ENCODE measurements at regions not wholly inside any gene's neighbourhood (a gene's known extent, or its start where the extent isn't known, plus 50 kb on each side); places are given as distances from the start of the nearest gene placed in this dataset.

GRCh38 chr11:119831011-119831410 is 102.0 kb upstream of the NECTIN1 start:
- Histone ChIP-seq H3K9me3 (ENCODE audit: low read length) (no peaks in the 10 kb centered on the region), H3K79me2 (ENCODE audit: insufficient read depth, low read length) (no peaks in the 10 kb centered on the region), H3K9ac (ENCODE audit: insufficient read depth, low read depth, low read length) (no peak overlapping the region), H4K20me1 (ENCODE audit: insufficient read depth, low read length) (no peaks in the 10 kb centered on the region), H3K27ac (ENCODE audit: extremely low read length, insufficient read depth, low read length) (no peak overlapping the region), H3K27me3 (ENCODE audit: control insufficient read depth in 1 of 2, insufficient read depth in 2 of 2, low read length in 2 of 2) (peaks cover 0 to 15% of the 10 kb centered on the region in 2 experiments; a peak in 3 of 5 replicates), H2AFZ (ENCODE audit: low read length) (no peak overlapping the region), H3K4me2 (ENCODE audit: low read depth, low read length) (no peak overlapping the region), H3K4me3 (replicated peaks in 1 of 3; ENCODE audit: insufficient read depth in 1 of 3, low read depth in 2 of 3, low read length in 3 of 3) (no peak overlapping the region), H3K4me1 (ENCODE audit: insufficient read depth, low read length) (peaks cover 6% of the 10 kb centered on the region; the same call in 1 of the 2 replicates), H3K36me3 (replicated peaks in 1 of 2; ENCODE audit: control insufficient read depth in 1 of 2, insufficient read depth in 2 of 2, low read length in 2 of 2) (no peaks in the 10 kb centered on the region)
- FAIRE-seq, result no peak
- TF ChIP-seq RNF2 (conservative IDR thresholded peaks at IDR 0.05; ENCODE audit: low read depth), result no peak
- TF ChIP-seq SNRNP70 (IDR thresholded peaks at IDR 0.05; ENCODE audit: low read depth, low read length), result no peak
- TF ChIP-seq ZBTB20 (CRISPR knock-in tag; IDR thresholded peaks at IDR 0.05; ENCODE audit: borderline replicate concordance, low read depth), result no peak
- TF ChIP-seq ZNF10 (CRISPR knock-in tag; IDR thresholded peaks at IDR 0.05; ENCODE audit: borderline replicate concordance, low read depth), result no peak
- no peak for TF ChIP-seq ZNF264 (CRISPR knock-in tag; IDR thresholded peaks at IDR 0.05)
- no peak for TF ChIP-seq DMAP1 (CRISPR knock-in tag; IDR thresholded peaks at IDR 0.05)
- no peak for TF ChIP-seq MXD3 (CRISPR knock-in tag; IDR thresholded peaks at IDR 0.05)
- no peak for TF ChIP-seq NFE2L2 (IDR thresholded peaks at IDR 0.05; ENCODE audit: low read length)
- TF ChIP-seq ZNF44 (CRISPR knock-in tag; IDR thresholded peaks at IDR 0.05), result no peak
- no peak for TF ChIP-seq PRPF4 (IDR thresholded peaks at IDR 0.05; ENCODE audit: low read depth, low read length, poor library complexity, severe bottlenecking)
- TF ChIP-seq ZNF18 (CRISPR knock-in tag; IDR thresholded peaks at IDR 0.05; ENCODE audit: insufficient replicate concordance), result no peak
- TF ChIP-seq MTF1 (CRISPR knock-in tag; IDR thresholded peaks at IDR 0.05), result no peak
- no peak for TF ChIP-seq STAG1 (CRISPR knock-in tag; IDR thresholded peaks at IDR 0.05)
- no peak for TF ChIP-seq PHF20 (CRISPR knock-in tag; IDR thresholded peaks at IDR 0.05)
- TF ChIP-seq JUNB (CRISPR knock-in tag; IDR thresholded peaks at IDR 0.05; ENCODE audit: borderline replicate concordance), result no peak
- TF ChIP-seq ZNF652 (CRISPR knock-in tag; IDR thresholded peaks at IDR 0.05; ENCODE audit: borderline replicate concordance, low read depth), result no peak
- TF ChIP-seq HOXA9 (CRISPR knock-in tag; IDR thresholded peaks at IDR 0.05; ENCODE audit: borderline replicate concordance), result no peak
- TF ChIP-seq ZNF7 (CRISPR knock-in tag; IDR thresholded peaks at IDR 0.05), result no peak
- POLR2A ChIA-PET, result no interaction called here
- BruUV-seq (replicated peaks), result no TSS peak
- no peak for DNase-seq (ENCODE audit: low spot score)
- ATAC-seq, result no peak
- WGBS (ENCODE audit: low lambda C conversion rate), result 39% methylated on average over 7 of the region's 7 CpGs
- in situ Hi-C loops (cut with HindIII; ENCODE audit: extremely low pct_ligation_motif_present, low pct_unique_long_range_greater_than_20kb), result no loop called here
- CTCF ChIA-PET (ENCODE audit: low intra/inter-chr PET ratio, low total read pairs), result no interaction called here
- intact Hi-C loops (cut with micrococcal nuclease; ENCODE audit: unreplicated experiment), result no loop called here

All from HepG2 (cell line).